ENCODE measurements at regions not wholly inside any gene's neighbourhood (a gene's known extent, or its start where the extent isn't known, plus 50 kb on each side); places are given as distances from the start of the nearest gene placed in this dataset.

- no peaks in the 10 kb centered on the region for H3K27me3 ChIP-seq (ENCODE audit: control insufficient read depth in 4 of 4, insufficient read depth in 4 of 4, low read length in 3 of 4)
- WGBS = 61% methylated on average over 2 of the region's 2 CpGs
- no peak overlapping the region for H3K27ac ChIP-seq (ENCODE audit: low read depth in 1 of 2, low read length in 2 of 2)
- H3K4me1 ChIP-seq (ENCODE audit: control insufficient read depth in 4 of 4, insufficient read depth in 4 of 4, low read length in 3 of 4) = no peaks in the 10 kb centered on the region
- TF ChIP-seq RAD21 (IDR thresholded peaks at IDR 0.05) = peak in 1 of 2 donors; percentile 18
- no peak for TF ChIP-seq RXRA (IDR thresholded peaks at IDR 0.05)
- TF ChIP-seq NR2F2 (IDR thresholded peaks at IDR 0.05) = peak; percentile 30
- H3K4me3 ChIP-seq (ENCODE audit: low read depth in 1 of 3, low read length in 3 of 3) = no peak overlapping the region
- no peaks in the 10 kb centered on the region for H3K9me3 ChIP-seq (ENCODE audit: control insufficient read depth in 4 of 4, low read length in 3 of 4)
- DNase-seq (ENCODE audit: low spot score) = no peak
- no peaks in the 10 kb centered on the region for H3K36me3 ChIP-seq (ENCODE audit: control insufficient read depth in 4 of 4, insufficient read depth in 3 of 4, low read depth in 1 of 4, low read length in 3 of 4)
- H3K9ac ChIP-seq (ENCODE audit: low read depth in 1 of 2, low read length in 2 of 2) = no peak overlapping the region
Observed at GRCh38 chr16:79528338-79528737, 72.2 kb downstream of the MAF start.

- TF ChIP-seq YY1 (IDR thresholded peaks at IDR 0.05) (no peak), FOXA1 (IDR thresholded peaks at IDR 0.05) (no peak), MAX (IDR thresholded peaks at IDR 0.05) (no peak), RXRA (IDR thresholded peaks at IDR 0.05) (no peak), ZBTB33 (IDR thresholded peaks at IDR 0.05) (no peak), NR2F2 (IDR thresholded peaks at IDR 0.05) (no peak), CTCF (IDR thresholded peaks at IDR 0.05; ENCODE audit: low read depth, low read length, missing input control) (no peak), REST (IDR thresholded peaks at IDR 0.05) (no peak), HNF4A (conservative IDR thresholded peaks at IDR 0.05) (no peak), HNF4G (IDR thresholded peaks at IDR 0.05) (no peak), TAF1 (conservative IDR thresholded peaks at IDR 0.05) (no peak), JUND (IDR thresholded peaks at IDR 0.05) (no peak), GABPA (IDR thresholded peaks at IDR 0.05 in 1 of 2, conservative IDR thresholded peaks at IDR 0.05 in 1 of 2) (no peak), SP1 (IDR thresholded peaks at IDR 0.05) (no peak), ATF3 (IDR thresholded peaks at IDR 0.05) (no peak), FOXA2 (IDR thresholded peaks at IDR 0.05) (no peak), EGR1 (IDR thresholded peaks at IDR 0.05; ENCODE audit: low read depth in 2 of 2) (no peak), RAD21 (IDR thresholded peaks at IDR 0.05) (no peak)
- H3K4me1 ChIP-seq (ENCODE audit: control insufficient read depth in 4 of 4, insufficient read depth in 4 of 4, low read length in 3 of 4) = no peaks in the 10 kb centered on the region
- WGBS = 65% methylated on average over 9 of the region's 9 CpGs
- H3K4me3 ChIP-seq (ENCODE audit: low read depth in 1 of 3, low read length in 3 of 3) = no peak overlapping the region
- H3K27ac ChIP-seq (ENCODE audit: low read depth in 1 of 2, low read length in 2 of 2) = no peak overlapping the region
- no peaks in the 10 kb centered on the region for H3K36me3 ChIP-seq (ENCODE audit: control insufficient read depth in 4 of 4, insufficient read depth in 3 of 4, low read depth in 1 of 4, low read length in 3 of 4)
- no peaks in the 10 kb centered on the region for H3K9me3 ChIP-seq (ENCODE audit: control insufficient read depth in 4 of 4, low read length in 3 of 4)
- no peaks in the 10 kb centered on the region for H3K27me3 ChIP-seq (ENCODE audit: control insufficient read depth in 4 of 4, insufficient read depth in 4 of 4, low read length in 3 of 4)
- DNase-seq (ENCODE audit: low spot score) = no peak
- no peak overlapping the region for H3K9ac ChIP-seq (ENCODE audit: low read depth in 1 of 2, low read length in 2 of 2)
Observed at GRCh38 chr16:79523971-79524370, 76.6 kb downstream of the MAF start.
